Esophagus squamous epithelium (tissue), 5 donors: ENCODE measurements at regions not wholly inside any gene's neighbourhood (a gene's known extent, or its start where the extent isn't known, plus 50 kb on each side); places are given as distances from the start of the nearest gene placed in this dataset.

Experiments
- DNase-seq: peaks from one replicate; lab custom pipeline; 2025; lab: John Stamatoyannopoulos, UW
- H3K27ac ChIP-seq, 4 donors: fragments of 200-600 bp; sonication (generic); one replicate each; pipeline ENCODE4 v1.5.1; 2016 to 2019; ENCODE audit warnings: mild to moderate bottlenecking in 1 of 4
- H3K27me3 ChIP-seq, 4 donors: fragments of 200-600 bp; sonication (generic); 1 replicate in 3 of 4; 2 replicates in 1 of 4; pipeline versions ENCODE4 v1.5.1 to v1.6.0; 2017 to 2021; ENCODE audit warnings: antibody characterized with exemption in 1 of 4
- H3K36me3 ChIP-seq, 3 donors: fragments of 200-600 bp; sonication (generic); one replicate each; pipeline ENCODE4 v1.5.1; 2016 to 2019
- H3K4me1 ChIP-seq, 3 donors: fragments of 200-600 bp; sonication (generic); one replicate each; pipeline ENCODE4 v1.5.1; 2017 to 2019
- H3K4me3 ChIP-seq, 4 donors: fragments of 200-600 bp; sonication (generic); 1 replicate in 3 of 4; 2 replicates in 1 of 4; pipeline ENCODE4 v1.5.1; 2016 to 2019; ENCODE audit warnings: mild to moderate bottlenecking in 2 of 4, moderate library complexity in 1 of 4
- H3K9me3 ChIP-seq, 3 donors: fragments of 200-600 bp; sonication (generic); one replicate each; pipeline ENCODE4 v1.5.1; 2016 to 2019
- CTCF ChIP-seq, 6 experiments: fragments of 450-650 bp in 4 of 6; fragments of 200-600 bp in 2 of 6; sonication (generic) in 2 of 6; IDR thresholded peaks; one replicate each; pipeline ENCODE4 v1.5.1; 2016 to 2019; ENCODE audit warnings: antibody characterized with exemption in 6 of 6, mild to moderate bottlenecking in 4 of 6, moderate library complexity in 4 of 6
- POLR2A ChIP-seq, 4 donors: fragments of 450-650 bp; IDR thresholded peaks; one replicate each; pipeline ENCODE4 v1.6.1; 2017; ENCODE audit warnings: antibody characterized with exemption in 4 of 4, mild to moderate bottlenecking in 4 of 4, moderate library complexity in 3 of 4
- WGBS, 2 donors: methylation state at CpG; one replicate each; pipeline ENCODE4 v1.1.5; 2018; 5-methylcytosine and 5-hydroxymethylcytosine counted together
- intact Hi-C: fragments of 100-400 bp; cut with DNase I; formaldehyde crosslinking; loops from one replicate; pipeline ENCODE4 v1.15.0; 2022
- donor health status: DM: yes; HTN: yes; CAD: no.

GRCh38 chr16:64468515-64469090 lies 653.3 kb downstream of the CDH11 start:
- Histone ChIP-seq H3K36me3 (no peaks in the 10 kb centered on the region), H3K9me3 (no peaks in the 10 kb centered on the region), H3K4me1 (no peaks in the 10 kb centered on the region), H3K27me3 (no peaks in the 10 kb centered on the region), H3K27ac (no peak overlapping the region), H3K4me3 (no peak overlapping the region)
- no peak for DNase-seq
- intact Hi-C loops, result no loop called here
- TF ChIP-seq POLR2A (IDR thresholded peaks at IDR 0.05) (no peak), CTCF (IDR thresholded peaks at IDR 0.05) (no peak)
- WGBS, 2 donors, result 44 to 56% methylated on average over 1 of the region's 1 CpG

- no peaks in the 10 kb centered on the region for H3K27me3 ChIP-seq
- no peak overlapping the region for H3K4me3 ChIP-seq
- H3K36me3 ChIP-seq, result no peaks in the 10 kb centered on the region
- DNase-seq, result no peak
- WGBS, 2 donors, result 9 to 17% methylated on average over 1 of the region's 1 CpG
- intact Hi-C loops, result no loop called here
- H3K4me1 ChIP-seq, result no peaks in the 10 kb centered on the region
- TF ChIP-seq CTCF (IDR thresholded peaks at IDR 0.05), result no peak
- no peak for TF ChIP-seq POLR2A (IDR thresholded peaks at IDR 0.05)
- no peak overlapping the region for H3K27ac ChIP-seq
- H3K9me3 ChIP-seq, result no peaks in the 10 kb centered on the region
Measured at GRCh38 chr16:64459821-64460220, 662.0 kb downstream of the CDH11 start.

- H3K9me3 ChIP-seq, result no peaks in the 10 kb centered on the region
- H3K27ac ChIP-seq, result no peak overlapping the region
- no peak overlapping the region for H3K4me3 ChIP-seq
- TF ChIP-seq CTCF (IDR thresholded peaks at IDR 0.05) (no peak), POLR2A (IDR thresholded peaks at IDR 0.05) (no peak)
- no peaks in the 10 kb centered on the region for H3K36me3 ChIP-seq
- 76 to 85% methylated on average over 2 of the region's 2 CpGs for WGBS, 2 donors
- intact Hi-C loops, result no loop called here
- H3K4me1 ChIP-seq, result no peaks in the 10 kb centered on the region
- DNase-seq, result no peak
- H3K27me3 ChIP-seq, result no peaks in the 10 kb centered on the region
Measured at GRCh38 chr16:64459402-64459801, 662.5 kb downstream of the CDH11 start.

DNA sequence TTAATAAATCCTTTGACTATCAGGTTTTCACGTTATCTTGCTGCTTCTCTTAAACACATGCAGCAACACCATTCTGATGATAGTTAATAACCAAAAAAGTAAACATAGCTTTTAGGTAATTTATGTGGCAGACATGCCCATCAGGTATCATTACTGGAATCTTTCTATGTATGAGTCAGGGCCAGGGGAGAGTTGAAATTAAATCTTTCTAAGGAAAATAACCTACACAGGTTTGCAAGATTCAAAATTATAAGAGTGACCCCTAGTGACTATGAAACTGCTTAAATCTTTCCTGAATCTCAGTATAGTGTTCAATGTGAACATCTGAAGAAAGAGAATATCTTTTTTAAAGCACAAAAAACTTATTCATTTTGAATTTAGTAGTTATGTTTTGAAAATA lies 666.6 kb downstream of the CDH11 start:
- WGBS, 2 donors, result 53 to 59% methylated on average over 1 of the region's 1 CpG
- H3K9me3 ChIP-seq, result no peaks in the 10 kb centered on the region
- H3K27me3 ChIP-seq, result no peaks in the 10 kb centered on the region
- no peaks in the 10 kb centered on the region for H3K36me3 ChIP-seq
- TF ChIP-seq CTCF (IDR thresholded peaks at IDR 0.05), result no peak
- no peak for TF ChIP-seq POLR2A (IDR thresholded peaks at IDR 0.05)
- no peaks in the 10 kb centered on the region for H3K4me1 ChIP-seq
- intact Hi-C loops, result no loop called here
- DNase-seq, result no peak
- no peak overlapping the region for H3K4me3 ChIP-seq
- H3K27ac ChIP-seq, result no peak overlapping the region

- no peak for DNase-seq
- no peaks in the 10 kb centered on the region for H3K36me3 ChIP-seq
- H3K27me3 ChIP-seq, result no peaks in the 10 kb centered on the region
- intact Hi-C loops, result no loop called here
- H3K9me3 ChIP-seq, result no peaks in the 10 kb centered on the region
- H3K4me1 ChIP-seq, result no peaks in the 10 kb centered on the region
- no peak overlapping the region for H3K4me3 ChIP-seq
- WGBS, 2 donors, result 45 to 48% methylated on average over 2 of the region's 2 CpGs
- TF ChIP-seq POLR2A (IDR thresholded peaks at IDR 0.05) (no peak), CTCF (IDR thresholded peaks at IDR 0.05) (no peak)
- H3K27ac ChIP-seq, result no peak overlapping the region
Measured at GRCh38 chr16:64453646-64454045, 668.2 kb downstream of the CDH11 start.
